ENCODE measurements at regions not wholly inside any gene's neighbourhood (a gene's known extent, or its start where the extent isn't known, plus 50 kb on each side); places are given as distances from the start of the nearest gene placed in this dataset.

DNA sequence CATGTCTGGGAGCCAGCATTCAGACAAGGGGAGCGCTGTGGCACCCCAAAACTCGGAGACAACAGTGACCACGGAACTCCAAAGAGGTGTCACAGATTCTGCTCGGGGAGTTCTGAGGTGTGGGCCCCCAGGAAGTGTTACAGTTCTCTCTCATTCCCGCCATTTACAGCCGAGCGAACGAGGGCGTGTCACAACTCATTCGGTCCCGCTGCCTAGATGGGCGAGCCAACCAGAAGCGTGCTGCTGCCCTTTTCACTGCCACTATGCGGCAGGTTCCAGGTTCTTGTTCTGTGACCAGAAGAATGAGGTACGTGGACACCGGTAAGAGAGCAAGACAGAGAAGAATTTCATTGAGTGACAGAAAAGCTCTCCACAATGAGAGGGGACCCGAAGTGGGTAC is 1370.6 kb upstream of the AGA start:
- TF ChIP-seq POLR2AphosphoS5 (IDR thresholded peaks at IDR 0.05; ENCODE audit: low read length), result no peak
- TF ChIP-seq, protein P1, sequence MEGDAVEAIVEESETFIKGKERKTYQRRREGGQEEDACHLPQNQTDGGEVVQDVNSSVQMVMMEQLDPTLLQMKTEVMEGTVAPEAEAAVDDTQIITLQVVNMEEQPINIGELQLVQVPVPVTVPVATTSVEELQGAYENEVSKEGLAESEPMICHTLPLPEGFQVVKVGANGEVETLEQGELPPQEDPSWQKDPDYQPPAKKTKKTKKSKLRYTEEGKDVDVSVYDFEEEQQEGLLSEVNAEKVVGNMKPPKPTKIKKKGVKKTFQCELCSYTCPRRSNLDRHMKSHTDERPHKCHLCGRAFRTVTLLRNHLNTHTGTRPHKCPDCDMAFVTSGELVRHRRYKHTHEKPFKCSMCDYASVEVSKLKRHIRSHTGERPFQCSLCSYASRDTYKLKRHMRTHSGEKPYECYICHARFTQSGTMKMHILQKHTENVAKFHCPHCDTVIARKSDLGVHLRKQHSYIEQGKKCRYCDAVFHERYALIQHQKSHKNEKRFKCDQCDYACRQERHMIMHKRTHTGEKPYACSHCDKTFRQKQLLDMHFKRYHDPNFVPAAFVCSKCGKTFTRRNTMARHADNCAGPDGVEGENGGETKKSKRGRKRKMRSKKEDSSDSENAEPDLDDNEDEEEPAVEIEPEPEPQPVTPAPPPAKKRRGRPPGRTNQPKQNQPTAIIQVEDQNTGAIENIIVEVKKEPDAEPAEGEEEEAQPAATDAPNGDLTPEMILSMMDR (IDR thresholded peaks at IDR 0.05 in 2 of 3, conservative IDR thresholded peaks at IDR 0.05 in 1 of 3; ENCODE audit: control insufficient read depth in 2 of 3, extremely low read depth in 1 of 3, insufficient read depth in 1 of 3, low read depth in 3 of 3, low read length in 3 of 3), result no peak
- no peak for TF ChIP-seq SMARCA5 (IDR thresholded peaks at IDR 0.05)
- TF ChIP-seq SUZ12 (IDR thresholded peaks at IDR 0.05; ENCODE audit: unreplicated experiment), result no peak
- TF ChIP-seq, protein P2, sequence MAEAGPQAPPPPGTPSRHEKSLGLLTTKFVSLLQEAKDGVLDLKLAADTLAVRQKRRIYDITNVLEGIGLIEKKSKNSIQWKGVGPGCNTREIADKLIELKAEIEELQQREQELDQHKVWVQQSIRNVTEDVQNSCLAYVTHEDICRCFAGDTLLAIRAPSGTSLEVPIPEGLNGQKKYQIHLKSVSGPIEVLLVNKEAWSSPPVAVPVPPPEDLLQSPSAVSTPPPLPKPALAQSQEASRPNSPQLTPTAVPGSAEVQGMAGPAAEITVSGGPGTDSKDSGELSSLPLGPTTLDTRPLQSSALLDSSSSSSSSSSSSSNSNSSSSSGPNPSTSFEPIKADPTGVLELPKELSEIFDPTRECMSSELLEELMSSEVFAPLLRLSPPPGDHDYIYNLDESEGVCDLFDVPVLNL (IDR thresholded peaks at IDR 0.05; ENCODE audit: low read depth, low read length), result no peak
- TF ChIP-seq, protein P3, sequence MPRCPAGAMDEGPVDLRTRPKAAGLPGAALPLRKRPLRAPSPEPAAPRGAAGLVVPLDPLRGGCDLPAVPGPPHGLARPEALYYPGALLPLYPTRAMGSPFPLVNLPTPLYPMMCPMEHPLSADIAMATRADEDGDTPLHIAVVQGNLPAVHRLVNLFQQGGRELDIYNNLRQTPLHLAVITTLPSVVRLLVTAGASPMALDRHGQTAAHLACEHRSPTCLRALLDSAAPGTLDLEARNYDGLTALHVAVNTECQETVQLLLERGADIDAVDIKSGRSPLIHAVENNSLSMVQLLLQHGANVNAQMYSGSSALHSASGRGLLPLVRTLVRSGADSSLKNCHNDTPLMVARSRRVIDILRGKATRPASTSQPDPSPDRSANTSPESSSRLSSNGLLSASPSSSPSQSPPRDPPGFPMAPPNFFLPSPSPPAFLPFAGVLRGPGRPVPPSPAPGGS (IDR thresholded peaks at IDR 0.05; ENCODE audit: borderline replicate concordance, insufficient read depth, low read depth, low read length, poor library complexity, severe bottlenecking), result no peak
- TF ChIP-seq, protein P4, sequence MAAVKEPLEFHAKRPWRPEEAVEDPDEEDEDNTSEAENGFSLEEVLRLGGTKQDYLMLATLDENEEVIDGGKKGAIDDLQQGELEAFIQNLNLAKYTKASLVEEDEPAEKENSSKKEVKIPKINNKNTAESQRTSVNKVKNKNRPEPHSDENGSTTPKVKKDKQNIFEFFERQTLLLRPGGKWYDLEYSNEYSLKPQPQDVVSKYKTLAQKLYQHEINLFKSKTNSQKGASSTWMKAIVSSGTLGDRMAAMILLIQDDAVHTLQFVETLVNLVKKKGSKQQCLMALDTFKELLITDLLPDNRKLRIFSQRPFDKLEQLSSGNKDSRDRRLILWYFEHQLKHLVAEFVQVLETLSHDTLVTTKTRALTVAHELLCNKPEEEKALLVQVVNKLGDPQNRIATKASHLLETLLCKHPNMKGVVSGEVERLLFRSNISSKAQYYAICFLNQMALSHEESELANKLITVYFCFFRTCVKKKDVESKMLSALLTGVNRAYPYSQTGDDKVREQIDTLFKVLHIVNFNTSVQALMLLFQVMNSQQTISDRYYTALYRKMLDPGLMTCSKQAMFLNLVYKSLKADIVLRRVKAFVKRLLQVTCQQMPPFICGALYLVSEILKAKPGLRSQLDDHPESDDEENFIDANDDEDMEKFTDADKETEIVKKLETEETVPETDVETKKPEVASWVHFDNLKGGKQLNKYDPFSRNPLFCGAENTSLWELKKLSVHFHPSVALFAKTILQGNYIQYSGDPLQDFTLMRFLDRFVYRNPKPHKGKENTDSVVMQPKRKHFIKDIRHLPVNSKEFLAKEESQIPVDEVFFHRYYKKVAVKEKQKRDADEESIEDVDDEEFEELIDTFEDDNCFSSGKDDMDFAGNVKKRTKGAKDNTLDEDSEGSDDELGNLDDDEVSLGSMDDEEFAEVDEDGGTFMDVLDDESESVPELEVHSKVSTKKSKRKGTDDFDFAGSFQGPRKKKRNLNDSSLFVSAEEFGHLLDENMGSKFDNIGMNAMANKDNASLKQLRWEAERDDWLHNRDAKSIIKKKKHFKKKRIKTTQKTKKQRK (IDR thresholded peaks at IDR 0.05; ENCODE audit: low read depth, low read length), result no peak
- TF ChIP-seq ZNF24 (IDR thresholded peaks at IDR 0.05), result no peak
- TF ChIP-seq, protein P5, sequence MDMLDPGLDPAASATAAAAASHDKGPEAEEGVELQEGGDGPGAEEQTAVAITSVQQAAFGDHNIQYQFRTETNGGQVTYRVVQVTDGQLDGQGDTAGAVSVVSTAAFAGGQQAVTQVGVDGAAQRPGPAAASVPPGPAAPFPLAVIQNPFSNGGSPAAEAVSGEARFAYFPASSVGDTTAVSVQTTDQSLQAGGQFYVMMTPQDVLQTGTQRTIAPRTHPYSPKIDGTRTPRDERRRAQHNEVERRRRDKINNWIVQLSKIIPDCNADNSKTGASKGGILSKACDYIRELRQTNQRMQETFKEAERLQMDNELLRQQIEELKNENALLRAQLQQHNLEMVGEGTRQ (IDR thresholded peaks at IDR 0.05; ENCODE audit: borderline replicate concordance, low read depth, low read length), result no peak
- TF ChIP-seq SREBF1 (IDR thresholded peaks at IDR 0.05; ENCODE audit: low read length), result no peak

All from GM12878 (cell line).